ENCODE measurements at regions not wholly inside any gene's neighbourhood (a gene's known extent, or its start where the extent isn't known, plus 50 kb on each side); places are given as distances from the start of the nearest gene placed in this dataset.

DNA sequence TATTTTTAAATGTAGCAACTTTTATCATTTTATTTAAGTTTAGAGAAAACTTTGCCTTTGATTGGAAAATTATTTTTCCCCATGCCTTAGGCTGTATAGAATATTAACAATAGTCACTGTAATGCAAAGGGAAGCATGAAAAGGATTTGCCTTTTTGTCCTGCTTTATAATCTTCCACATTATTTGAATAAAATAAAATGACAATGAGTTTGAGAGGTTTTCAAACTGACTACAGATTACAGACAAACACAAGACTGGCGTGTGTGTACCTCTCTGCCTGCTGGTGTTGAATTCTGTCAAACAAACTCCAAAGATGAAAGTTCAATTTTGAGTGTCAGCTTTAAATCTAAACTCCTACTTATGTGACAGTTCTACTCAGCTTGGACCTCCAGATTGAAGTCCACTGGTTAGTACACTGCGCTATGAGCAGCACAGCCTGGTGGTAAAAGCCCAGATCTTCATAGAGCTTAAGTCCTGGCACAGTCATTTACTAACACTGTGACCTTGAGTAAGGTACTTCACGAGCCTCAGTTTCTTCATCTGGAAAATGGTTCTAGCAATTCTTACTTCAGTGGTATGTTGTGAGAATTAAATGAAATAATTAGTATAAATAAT lies 98.3 kb upstream of the CPNE8 start:
- no peak for TF ChIP-seq CTCF (conservative IDR thresholded peaks at IDR 0.05; ENCODE audit: control insufficient read depth, insufficient read depth, low read depth, low read length)
- no peak for DNase-seq (ENCODE audit: low read depth)
- H3K4me3 ChIP-seq (ENCODE audit: control insufficient read depth, low read depth, low read length), result no peak overlapping the region

DNA sequence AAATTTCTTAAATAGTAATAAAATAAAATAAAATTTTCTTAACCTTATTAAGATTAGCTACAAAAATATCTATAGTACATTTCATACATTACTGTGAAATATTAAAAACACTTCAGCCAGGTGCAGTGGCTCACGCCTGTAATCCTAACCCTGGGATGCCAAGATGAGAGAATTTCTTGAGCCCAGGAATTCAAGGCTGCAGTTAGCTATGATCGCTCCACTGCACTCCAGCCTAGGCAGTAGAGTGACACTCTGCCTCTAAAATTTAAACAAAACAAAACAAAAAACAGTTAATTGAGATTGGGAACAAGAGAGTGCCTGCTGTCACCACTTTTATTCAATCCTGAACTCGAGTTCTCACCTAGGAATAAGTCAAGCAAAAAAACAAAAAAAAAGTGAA lies 95.0 kb upstream of the CPNE8 start:
- no peak overlapping the region for H3K4me3 ChIP-seq (ENCODE audit: control insufficient read depth, low read depth, low read length)
- TF ChIP-seq CTCF (conservative IDR thresholded peaks at IDR 0.05; ENCODE audit: control insufficient read depth, insufficient read depth, low read depth, low read length), result no peak
- DNase-seq (ENCODE audit: low read depth), result no peak

DNA sequence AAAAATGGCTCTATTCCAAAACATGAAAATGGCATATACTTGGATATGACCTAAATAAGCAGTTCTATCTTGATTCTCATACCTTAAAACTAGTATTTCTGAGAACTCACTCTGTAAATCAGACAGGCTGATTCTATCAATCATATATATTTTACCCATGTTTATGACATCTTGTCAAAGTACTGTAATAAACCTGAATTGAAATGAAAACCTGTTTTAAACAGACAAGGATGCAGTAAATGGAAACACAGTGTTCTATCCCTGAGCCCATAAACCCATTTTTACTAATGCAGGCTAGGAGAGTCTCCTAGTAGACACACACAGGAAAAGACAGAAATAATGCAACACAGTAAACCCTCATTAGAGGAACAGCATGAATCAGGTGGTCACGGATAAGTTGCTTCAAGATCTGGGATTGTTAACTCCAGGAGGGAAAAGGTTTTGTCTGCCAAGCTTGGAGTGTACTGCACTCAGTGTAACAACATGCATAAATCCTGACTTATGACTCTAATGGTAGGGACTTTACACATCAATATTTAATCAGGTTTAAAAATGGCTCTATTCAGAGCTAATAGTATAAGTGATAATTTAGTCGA lies 93.6 kb upstream of the CPNE8 start:
- TF ChIP-seq CTCF (conservative IDR thresholded peaks at IDR 0.05; ENCODE audit: control insufficient read depth, insufficient read depth, low read depth, low read length), result no peak
- no peak for DNase-seq (ENCODE audit: low read depth)
- H3K4me3 ChIP-seq (ENCODE audit: control insufficient read depth, low read depth, low read length), result no peak overlapping the region

GRCh38 chr12:38995249-38995648 lies 89.9 kb upstream of the CPNE8 start:
- DNase-seq (ENCODE audit: low read depth), result no peak
- no peak overlapping the region for H3K4me3 ChIP-seq (ENCODE audit: control insufficient read depth, low read depth, low read length)
- no peak for TF ChIP-seq CTCF (conservative IDR thresholded peaks at IDR 0.05; ENCODE audit: control insufficient read depth, insufficient read depth, low read depth, low read length)

- TF ChIP-seq CTCF (conservative IDR thresholded peaks at IDR 0.05; ENCODE audit: control insufficient read depth, insufficient read depth, low read depth, low read length), result no peak
- no peak overlapping the region for H3K4me3 ChIP-seq (ENCODE audit: control insufficient read depth, low read depth, low read length)
- DNase-seq (ENCODE audit: low read depth), result no peak
These were observed 80.6 kb upstream of the CPNE8 start for GRCh38 chr12:38985961-38986360.

GRCh38 chr12:38984388-38984787 lies 79.0 kb upstream of the CPNE8 start:
- TF ChIP-seq CTCF (conservative IDR thresholded peaks at IDR 0.05; ENCODE audit: control insufficient read depth, insufficient read depth, low read depth, low read length), result no peak
- no peak overlapping the region for H3K4me3 ChIP-seq (ENCODE audit: control insufficient read depth, low read depth, low read length)
- DNase-seq (ENCODE audit: low read depth), result no peak

Measured in fibroblast of mammary gland (primary cell).